Calu3 (cell line): ENCODE measurements at regions not wholly inside any gene's neighbourhood (a gene's known extent, or its start where the extent isn't known, plus 50 kb on each side); places are given as distances from the start of the nearest gene placed in this dataset.

Experiments
- BruUV-seq: library from RNA; stranded (reverse); fragments of 400-500 nt; replicated peaks from 2 replicates; lab custom pipeline; 2021; lab: Mats Ljungman, UMichigan
- CTCF ChIA-PET: fragments of 300-600 bp; sonication (Branson Sonifier 250); formaldehyde crosslinking; loops from one replicate; lab custom pipeline; 2022; ENCODE audit warnings: antibody characterized with exemption; lab: Charles Lee
- DNase-seq: peaks from one replicate; pipeline ENCODE4 v3.0.0; 2022
- H3K27ac Mint-ChIP-seq: one replicate; pipeline ENCODE4 v1.8.0; 2022; ENCODE audit warnings: mixed read lengths; ENCODE audit not compliant: unreplicated experiment
- H3K27me3 Mint-ChIP-seq: one replicate; pipeline ENCODE4 v1.8.0; 2022; ENCODE audit warnings: mixed read lengths; ENCODE audit not compliant: unreplicated experiment
- H3K36me3 Mint-ChIP-seq: one replicate; pipeline ENCODE4 v1.8.0; 2022; ENCODE audit warnings: mild to moderate bottlenecking, moderate library complexity, mixed read lengths; ENCODE audit not compliant: insufficient read depth, unreplicated experiment
- H3K4me1 Mint-ChIP-seq: one replicate; pipeline ENCODE4 v1.8.0; 2022; ENCODE audit warnings: mild to moderate bottlenecking, low read depth, mixed read lengths; ENCODE audit not compliant: unreplicated experiment
- H3K4me3 Mint-ChIP-seq: one replicate; pipeline ENCODE4 v1.8.0; 2022; ENCODE audit warnings: mild to moderate bottlenecking, low read depth, moderate library complexity, mixed read lengths; ENCODE audit not compliant: unreplicated experiment
- H3K9me3 Mint-ChIP-seq: one replicate; pipeline ENCODE4 v1.8.0; 2022; ENCODE audit warnings: low read depth, mixed read lengths; ENCODE audit not compliant: unreplicated experiment
- CTCF ChIP-seq: fragments of 200-600 bp; IDR thresholded peaks from one replicate; pipeline ENCODE4 v1.8.0; 2022; ENCODE audit warnings: antibody characterized with exemption; ENCODE audit not compliant: unreplicated experiment
- intact Hi-C: fragments of 100-400 bp; cut with micrococcal nuclease; formaldehyde crosslinking; loops from one replicate; pipeline ENCODE4 v1.10.0; 2022; ENCODE audit not compliant: unreplicated experiment

GRCh38 chr2:797556-797955, 120.3 kb upstream of the TMEM18 start:
- H3K4me3 Mint-ChIP-seq: no peak overlapping the region
- no peak for TF ChIP-seq CTCF
- intact Hi-C loops: no loop called here
- H3K9me3 Mint-ChIP-seq: peaks cover 7% of the 10 kb centered on the region
- H3K4me1 Mint-ChIP-seq: no peaks in the 10 kb centered on the region
- DNase-seq: no peak
- no peaks in the 10 kb centered on the region for H3K36me3 Mint-ChIP-seq
- no TSS peak for BruUV-seq
- CTCF ChIA-PET: no interaction called here
- H3K27ac Mint-ChIP-seq: no peak overlapping the region
- H3K27me3 Mint-ChIP-seq: no peaks in the 10 kb centered on the region

- no peak for TF ChIP-seq CTCF
- H3K4me3 Mint-ChIP-seq: no peak overlapping the region
- H3K27me3 Mint-ChIP-seq: no peaks in the 10 kb centered on the region
- intact Hi-C loops: no loop called here
- no peak for DNase-seq
- CTCF ChIA-PET: no interaction called here
- no peaks in the 10 kb centered on the region for H3K4me1 Mint-ChIP-seq
- BruUV-seq: no TSS peak
- peaks cover 7% of the 10 kb centered on the region for H3K9me3 Mint-ChIP-seq
- no peak overlapping the region for H3K27ac Mint-ChIP-seq
- H3K36me3 Mint-ChIP-seq: no peaks in the 10 kb centered on the region
These were observed 119.2 kb upstream of the TMEM18 start for GRCh38 chr2:796141-796985.

GRCh38 chr2:795531-796041, 118.4 kb upstream of the TMEM18 start:
- no peak for DNase-seq
- CTCF ChIA-PET: no interaction called here
- H3K27me3 Mint-ChIP-seq: no peaks in the 10 kb centered on the region
- no peaks in the 10 kb centered on the region for H3K36me3 Mint-ChIP-seq
- no peak overlapping the region for H3K27ac Mint-ChIP-seq
- H3K9me3 Mint-ChIP-seq: peaks cover 7% of the 10 kb centered on the region
- no TSS peak for BruUV-seq
- no peak for TF ChIP-seq CTCF
- intact Hi-C loops: no loop called here
- no peaks in the 10 kb centered on the region for H3K4me1 Mint-ChIP-seq
- H3K4me3 Mint-ChIP-seq: no peak overlapping the region

GRCh38 chr2:794554-795241, 117.5 kb upstream of the TMEM18 start:
- CTCF ChIA-PET: no interaction called here
- TF ChIP-seq CTCF: no peak
- intact Hi-C loops: no loop called here
- Mint-ChIP-seq H3K9me3 (peaks cover 7% of the 10 kb centered on the region), H3K4me3 (no peak overlapping the region), H3K4me1 (no peaks in the 10 kb centered on the region), H3K36me3 (no peaks in the 10 kb centered on the region), H3K27ac (no peak overlapping the region), H3K27me3 (no peaks in the 10 kb centered on the region)
- no peak for DNase-seq
- no TSS peak for BruUV-seq
